ENCODE measurements at regions not wholly inside any gene's neighbourhood (a gene's known extent, or its start where the extent isn't known, plus 50 kb on each side); places are given as distances from the start of the nearest gene placed in this dataset.

DNA sequence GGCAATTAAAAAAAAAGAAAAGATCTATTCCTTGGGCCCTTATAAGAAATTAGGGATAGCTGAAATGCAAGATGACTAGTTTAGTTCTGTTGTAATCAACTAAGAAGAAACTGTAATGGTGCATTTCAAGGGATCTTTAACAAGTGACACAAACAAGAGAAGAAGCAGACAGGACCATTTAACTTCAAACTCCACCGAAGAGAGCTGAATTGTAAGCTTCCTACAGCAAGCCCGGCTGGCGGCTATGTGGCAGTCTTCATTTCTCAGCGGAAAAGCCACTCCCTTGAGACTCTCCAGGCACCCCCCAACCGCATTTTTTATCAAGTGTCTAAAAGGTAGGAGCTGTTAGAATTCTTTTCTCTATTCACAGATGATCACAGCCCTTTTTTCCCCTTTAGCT, 305.2 kb upstream of the ZNF507 start:
- FAIRE-seq (no peak), DNase-seq (ENCODE audit: insufficient read length, low spot score) (no peak)
- TF ChIP-seq SPI1 (IDR thresholded peaks at IDR 0.05; ENCODE audit: low read depth, low read length), result no peak
- TF ChIP-seq POLR2AphosphoS5 (IDR thresholded peaks at IDR 0.05; ENCODE audit: low read depth, low read length), result no peak
- no peak for TF ChIP-seq PAX5 (IDR thresholded peaks at IDR 0.05; ENCODE audit: insufficient read depth, low read length, severe bottlenecking)
- no peak for TF ChIP-seq POLR2A (IDR thresholded peaks at IDR 0.05; ENCODE audit: low read depth, low read length)
- TF ChIP-seq POU2F2 (IDR thresholded peaks at IDR 0.05; ENCODE audit: low read depth, low read length), result no peak
- TF ChIP-seq TAF1 (IDR thresholded peaks at IDR 0.05; ENCODE audit: low read depth, low read length), result no peak

DNA sequence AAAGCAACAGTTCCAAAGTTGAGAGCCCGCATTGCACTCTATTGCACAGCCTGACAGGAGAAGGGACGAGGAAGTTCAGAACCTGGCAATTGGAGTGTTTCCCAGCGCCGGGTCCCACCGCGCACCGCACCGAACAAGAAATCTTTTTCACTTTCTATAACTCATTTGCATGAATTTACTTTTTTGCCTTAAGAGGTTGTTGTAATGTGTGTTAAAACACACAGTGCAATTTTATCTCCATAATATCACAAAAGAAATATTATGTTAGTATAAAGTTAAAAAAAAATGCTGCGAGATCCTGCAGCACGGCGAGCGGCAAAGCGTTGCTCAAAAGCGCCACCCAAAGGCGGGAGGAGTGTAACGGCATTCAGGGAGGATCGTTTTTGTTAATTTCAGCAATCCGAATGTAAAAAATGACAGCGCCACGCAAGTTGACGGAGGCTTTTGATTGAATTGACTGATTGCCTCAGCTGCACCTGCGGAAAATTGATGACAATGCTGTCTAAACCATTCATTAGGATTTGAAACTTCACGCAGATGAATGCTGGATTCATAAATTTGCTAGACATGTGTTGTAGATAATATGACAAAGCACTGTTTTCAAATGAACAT, 303.6 kb upstream of the ZNF507 start:
- FAIRE-seq (no peak), DNase-seq (ENCODE audit: insufficient read length, low spot score) (no peak)
- TF ChIP-seq POU2F2 (IDR thresholded peaks at IDR 0.05; ENCODE audit: low read depth, low read length) (no peak), POLR2AphosphoS5 (IDR thresholded peaks at IDR 0.05; ENCODE audit: low read depth, low read length) (no peak), TAF1 (IDR thresholded peaks at IDR 0.05; ENCODE audit: low read depth, low read length) (no peak), PAX5 (IDR thresholded peaks at IDR 0.05; ENCODE audit: insufficient read depth, low read length, severe bottlenecking) (no peak), SPI1 (IDR thresholded peaks at IDR 0.05; ENCODE audit: low read depth, low read length) (no peak), POLR2A (IDR thresholded peaks at IDR 0.05; ENCODE audit: low read depth, low read length) (no peak)

DNA sequence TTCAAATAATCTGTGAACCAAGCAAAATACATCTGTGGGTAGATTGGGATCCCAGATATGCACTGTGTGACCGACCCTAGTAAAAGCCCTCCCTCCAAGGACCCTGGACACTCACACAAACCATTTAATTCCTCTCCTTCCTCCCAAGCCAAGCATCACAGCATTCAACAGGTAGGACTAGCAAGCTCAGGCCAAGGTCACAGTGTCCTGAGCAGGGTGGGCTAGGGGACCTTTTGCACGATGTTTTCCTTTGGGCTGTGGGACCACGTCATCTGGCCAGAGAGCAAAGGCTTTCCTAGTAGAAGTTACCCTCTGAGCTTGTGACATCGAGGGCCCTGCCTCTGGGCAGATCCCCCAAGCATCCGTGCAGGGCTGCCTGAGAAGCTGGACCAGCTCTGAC, 297.6 kb upstream of the ZNF507 start:
- FAIRE-seq (no peak), DNase-seq (ENCODE audit: insufficient read length, low spot score) (no peak)
- no peak for TF ChIP-seq SPI1 (IDR thresholded peaks at IDR 0.05; ENCODE audit: low read depth, low read length)
- no peak for TF ChIP-seq POLR2AphosphoS5 (IDR thresholded peaks at IDR 0.05; ENCODE audit: low read depth, low read length)
- no peak for TF ChIP-seq POU2F2 (IDR thresholded peaks at IDR 0.05; ENCODE audit: low read depth, low read length)
- TF ChIP-seq TAF1 (IDR thresholded peaks at IDR 0.05; ENCODE audit: low read depth, low read length), result no peak
- no peak for TF ChIP-seq PAX5 (IDR thresholded peaks at IDR 0.05; ENCODE audit: insufficient read depth, low read length, severe bottlenecking)
- no peak for TF ChIP-seq POLR2A (IDR thresholded peaks at IDR 0.05; ENCODE audit: low read depth, low read length)

DNA sequence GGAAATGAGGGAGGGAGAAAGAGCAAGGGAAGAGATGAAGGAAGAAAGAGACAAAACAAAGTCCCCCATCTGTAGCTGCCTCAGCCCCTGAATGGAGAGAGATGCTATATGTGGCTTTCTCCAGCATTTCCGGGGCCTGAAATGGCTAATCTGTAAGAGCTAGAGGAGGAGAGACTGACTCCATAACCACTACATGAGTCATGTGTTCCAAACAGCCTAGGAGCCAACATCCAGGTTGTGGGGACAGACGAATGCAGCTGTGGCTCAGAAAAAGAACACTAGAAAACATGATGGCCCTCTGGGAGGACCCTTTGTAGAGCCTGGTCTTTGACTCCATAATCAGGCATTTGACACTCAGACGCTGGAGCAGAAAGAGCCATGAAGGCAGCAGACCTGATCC, 292.0 kb upstream of the ZNF507 start:
- FAIRE-seq, result no peak
- TF ChIP-seq POU2F2 (IDR thresholded peaks at IDR 0.05; ENCODE audit: low read depth, low read length), result no peak
- no peak for TF ChIP-seq SPI1 (IDR thresholded peaks at IDR 0.05; ENCODE audit: low read depth, low read length)
- no peak for DNase-seq (ENCODE audit: insufficient read length, low spot score)

DNA sequence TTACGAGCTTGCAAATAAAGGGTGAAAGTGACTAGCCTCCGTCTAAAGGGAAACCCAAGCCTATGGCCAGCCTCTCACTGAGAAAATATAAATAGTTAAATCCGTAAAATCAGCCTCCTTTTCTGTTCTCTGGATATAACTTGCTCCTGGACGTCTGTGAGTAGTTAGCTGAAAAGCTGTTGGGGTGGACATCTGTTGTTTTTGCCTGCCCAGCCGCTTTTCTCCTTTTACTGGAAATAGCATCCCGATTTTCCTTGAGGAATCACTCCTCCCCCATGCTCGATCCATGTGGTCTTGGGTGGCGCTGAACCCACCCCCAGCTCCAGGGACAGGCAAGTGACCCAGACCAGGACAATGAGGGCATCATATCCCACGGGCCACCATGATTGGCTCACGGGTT, 291.5 kb upstream of the ZNF507 start:
- DNase-seq (ENCODE audit: insufficient read length, low spot score) (no peak), FAIRE-seq (no peak)
- no peak for TF ChIP-seq TAF1 (IDR thresholded peaks at IDR 0.05; ENCODE audit: low read depth, low read length)
- TF ChIP-seq POLR2AphosphoS5 (IDR thresholded peaks at IDR 0.05; ENCODE audit: low read depth, low read length), result no peak
- no peak for TF ChIP-seq POU2F2 (IDR thresholded peaks at IDR 0.05; ENCODE audit: low read depth, low read length)
- no peak for TF ChIP-seq PAX5 (IDR thresholded peaks at IDR 0.05; ENCODE audit: insufficient read depth, low read length, severe bottlenecking)
- no peak for TF ChIP-seq POLR2A (IDR thresholded peaks at IDR 0.05; ENCODE audit: low read depth, low read length)
- no peak for TF ChIP-seq SPI1 (IDR thresholded peaks at IDR 0.05; ENCODE audit: low read depth, low read length)

DNA sequence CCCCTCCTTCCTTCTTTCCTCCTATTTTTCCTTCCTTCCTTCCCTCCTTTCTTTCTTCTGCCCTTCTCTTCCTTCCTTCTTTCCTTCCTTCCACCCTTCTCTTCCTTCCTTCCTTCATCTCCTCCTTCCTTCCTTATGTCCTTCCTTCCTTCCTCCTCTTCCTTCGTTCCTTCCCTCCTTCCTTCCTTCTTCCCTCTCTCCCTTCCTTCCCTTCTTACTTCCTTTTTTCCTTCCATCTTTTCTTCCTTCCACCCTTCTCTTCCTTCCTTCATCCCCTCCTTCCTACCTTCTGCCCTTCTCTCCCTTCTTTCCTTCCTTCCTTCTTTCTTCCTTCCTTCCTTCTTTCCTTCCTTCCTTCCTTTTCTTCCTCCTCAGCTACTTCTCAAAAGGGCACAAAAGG, 287.3 kb upstream of the ZNF507 start:
- no peak for DNase-seq (ENCODE audit: insufficient read length, low spot score)
- no peak for TF ChIP-seq SPI1 (IDR thresholded peaks at IDR 0.05; ENCODE audit: low read depth, low read length)
- TF ChIP-seq POU2F2 (IDR thresholded peaks at IDR 0.05; ENCODE audit: low read depth, low read length), result no peak
- TF ChIP-seq POLR2AphosphoS5 (IDR thresholded peaks at IDR 0.05; ENCODE audit: low read depth, low read length), result no peak
- no peak for TF ChIP-seq TAF1 (IDR thresholded peaks at IDR 0.05; ENCODE audit: low read depth, low read length)
- no peak for TF ChIP-seq PAX5 (IDR thresholded peaks at IDR 0.05; ENCODE audit: insufficient read depth, low read length, severe bottlenecking)
- TF ChIP-seq POLR2A (IDR thresholded peaks at IDR 0.05; ENCODE audit: low read depth, low read length), result no peak
- FAIRE-seq, result no peak

DNA sequence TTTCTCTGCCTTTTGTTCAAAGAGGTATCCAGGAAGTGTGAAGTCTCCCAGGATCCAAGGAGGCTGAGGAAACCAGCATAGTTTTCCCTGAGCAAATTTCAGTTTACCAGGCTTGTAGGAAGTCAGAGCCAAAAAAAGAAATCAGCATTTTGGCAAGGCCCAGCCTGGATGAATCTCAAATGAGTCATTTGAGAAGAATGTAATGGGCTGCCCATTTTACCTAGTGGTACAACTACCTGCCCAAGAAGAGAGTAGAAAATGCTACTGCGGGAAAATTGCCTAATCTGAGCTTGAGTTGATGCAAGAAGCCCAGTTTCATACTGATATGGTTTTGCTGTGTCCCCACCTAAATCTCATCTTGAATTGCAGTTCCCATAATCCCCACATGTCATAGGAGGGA, 284.1 kb upstream of the ZNF507 start:
- no peak for FAIRE-seq
- no peak for DNase-seq (ENCODE audit: insufficient read length, low spot score)
- no peak for TF ChIP-seq SPI1 (IDR thresholded peaks at IDR 0.05; ENCODE audit: low read depth, low read length)
- no peak for TF ChIP-seq TAF1 (IDR thresholded peaks at IDR 0.05; ENCODE audit: low read depth, low read length)
- no peak for TF ChIP-seq PAX5 (IDR thresholded peaks at IDR 0.05; ENCODE audit: insufficient read depth, low read length, severe bottlenecking)
- TF ChIP-seq POLR2A (IDR thresholded peaks at IDR 0.05; ENCODE audit: low read depth, low read length), result no peak
- TF ChIP-seq POLR2AphosphoS5 (IDR thresholded peaks at IDR 0.05; ENCODE audit: low read depth, low read length), result no peak
- TF ChIP-seq POU2F2 (IDR thresholded peaks at IDR 0.05; ENCODE audit: low read depth, low read length), result no peak

DNA sequence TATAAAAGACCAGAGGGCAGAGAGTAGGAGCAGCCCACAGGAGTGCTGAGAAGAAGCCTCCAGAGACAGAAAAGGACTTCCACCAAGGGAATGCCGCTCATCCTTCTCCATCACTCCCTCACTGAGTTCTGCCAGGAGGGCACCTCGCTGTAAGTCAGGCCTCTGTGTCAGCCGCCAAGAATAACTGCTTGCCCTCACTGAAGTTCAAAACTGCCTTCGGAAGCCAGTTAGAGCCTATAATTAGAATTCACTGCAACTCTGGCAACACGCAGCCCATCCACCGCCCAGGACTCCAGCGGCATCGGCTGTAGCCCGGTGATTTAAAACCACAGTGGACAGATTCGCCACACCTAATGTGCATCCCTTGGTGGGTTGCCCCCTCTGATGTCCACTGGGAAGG, 281.8 kb upstream of the ZNF507 start:
- no peak for DNase-seq (ENCODE audit: insufficient read length, low spot score)
- no peak for FAIRE-seq
- TF ChIP-seq TAF1 (IDR thresholded peaks at IDR 0.05; ENCODE audit: low read depth, low read length) (no peak), POU2F2 (IDR thresholded peaks at IDR 0.05; ENCODE audit: low read depth, low read length) (no peak), PAX5 (IDR thresholded peaks at IDR 0.05; ENCODE audit: insufficient read depth, low read length, severe bottlenecking) (no peak), SPI1 (IDR thresholded peaks at IDR 0.05; ENCODE audit: low read depth, low read length) (no peak), POLR2A (IDR thresholded peaks at IDR 0.05; ENCODE audit: low read depth, low read length) (no peak), POLR2AphosphoS5 (IDR thresholded peaks at IDR 0.05; ENCODE audit: low read depth, low read length) (no peak)

DNA sequence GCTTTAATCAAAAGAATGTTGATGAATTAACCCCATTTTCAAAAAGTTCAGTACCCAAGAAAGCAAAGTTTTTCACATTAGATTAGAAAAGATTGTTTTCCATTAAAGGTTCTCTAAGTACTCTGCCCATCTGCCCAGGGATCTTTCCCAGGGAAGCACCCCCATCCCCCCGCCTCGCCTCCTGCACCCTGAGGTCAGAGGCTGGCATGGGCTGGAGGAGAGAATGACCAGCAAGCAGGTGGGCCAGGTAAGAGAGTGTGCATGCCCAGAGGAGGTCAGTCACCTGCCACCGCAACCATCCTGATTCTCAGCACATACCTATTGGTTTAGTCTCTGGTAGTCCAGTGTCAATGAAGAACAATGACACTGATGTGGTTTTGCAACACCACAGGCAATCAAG, 279.4 kb upstream of the ZNF507 start:
- DNase-seq (ENCODE audit: insufficient read length, low spot score) (no peak), FAIRE-seq (no peak)
- TF ChIP-seq POLR2AphosphoS5 (IDR thresholded peaks at IDR 0.05; ENCODE audit: low read depth, low read length), result no peak
- TF ChIP-seq PAX5 (IDR thresholded peaks at IDR 0.05; ENCODE audit: insufficient read depth, low read length, severe bottlenecking), result no peak

DNA sequence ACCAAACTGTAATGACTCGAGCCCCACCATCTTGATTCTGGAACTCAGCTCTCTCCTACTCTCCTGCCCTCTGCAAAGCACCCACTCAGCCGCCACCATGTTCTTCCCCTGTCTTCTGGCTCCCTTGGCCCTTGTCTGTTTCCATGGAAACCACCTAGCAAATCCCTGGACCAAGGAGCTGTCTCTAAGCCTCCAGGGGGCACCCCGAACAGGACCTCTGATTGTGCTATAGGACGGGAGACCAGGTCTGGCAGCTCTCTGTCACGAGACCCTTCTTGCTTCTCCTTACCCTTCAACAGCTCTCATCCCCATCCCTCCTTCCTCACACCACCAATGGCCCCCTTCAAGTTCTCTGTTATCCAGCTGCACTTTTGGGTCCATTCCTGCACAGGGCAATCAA, 277.7 kb upstream of the ZNF507 start:
- no peak for DNase-seq (ENCODE audit: insufficient read length, low spot score)
- no peak for FAIRE-seq
- no peak for TF ChIP-seq POLR2AphosphoS5 (IDR thresholded peaks at IDR 0.05; ENCODE audit: low read depth, low read length)
